ENCODE measurements at regions not wholly inside any gene's neighbourhood (a gene's known extent, or its start where the extent isn't known, plus 50 kb on each side); places are given as distances from the start of the nearest gene placed in this dataset.
"Not testable (repeated sequence)": the region's sequence is repeated elsewhere in the genome, so short reads cannot be mapped to it uniquely, and the experiment has no call there.

DNA sequence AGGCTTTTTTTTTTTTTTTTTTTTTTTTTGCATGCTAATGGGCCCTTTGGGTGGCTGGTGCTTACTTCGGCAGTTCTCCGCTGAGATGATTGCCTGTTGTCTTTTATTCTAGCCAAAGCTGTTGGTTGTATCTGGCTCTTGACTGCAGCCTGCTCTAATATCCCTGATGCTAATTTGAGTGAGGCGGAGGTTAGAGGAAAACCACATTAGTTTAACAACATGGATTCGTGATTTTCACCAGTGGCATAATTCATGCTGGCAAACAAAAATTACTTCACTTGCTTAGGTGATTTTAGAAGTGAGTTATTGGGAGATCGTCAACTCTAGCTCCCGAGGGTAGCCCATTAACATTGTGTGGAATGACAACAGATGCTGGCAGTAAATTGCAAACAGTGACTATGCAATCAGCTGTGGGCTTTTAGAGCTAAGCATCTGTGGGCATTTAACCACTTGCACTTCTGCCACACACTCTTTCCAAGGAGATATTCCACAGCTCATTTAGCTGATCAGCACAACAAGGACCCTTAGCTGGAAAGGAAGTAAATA lies 97.6 kb upstream of the ZDHHC17 start:
- DNase-seq, result no peak

DNA sequence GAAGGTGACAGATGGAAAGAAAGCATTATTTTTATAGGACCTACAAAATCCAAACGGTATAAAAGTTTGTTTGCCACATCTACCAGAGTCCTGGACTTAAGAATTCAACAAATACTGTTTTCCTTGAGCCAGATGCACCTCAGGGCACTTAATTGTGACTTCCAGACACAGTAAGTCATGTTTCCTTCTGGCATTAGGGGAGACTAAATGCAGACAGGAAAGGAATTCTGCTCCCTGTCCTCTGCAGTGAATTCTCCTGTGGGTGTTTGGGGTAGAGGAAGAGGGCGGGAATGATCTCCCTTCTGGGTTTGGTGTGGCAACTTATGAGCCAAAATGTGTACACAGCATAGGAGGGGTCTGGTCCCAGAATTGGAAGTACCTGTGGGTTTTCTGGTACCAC lies 93.9 kb upstream of the ZDHHC17 start:
- DNase-seq, result no peak

- no peak for DNase-seq
These were observed 93.1 kb upstream of the ZDHHC17 start for GRCh38 chr12:76670776-76671175.

DNA sequence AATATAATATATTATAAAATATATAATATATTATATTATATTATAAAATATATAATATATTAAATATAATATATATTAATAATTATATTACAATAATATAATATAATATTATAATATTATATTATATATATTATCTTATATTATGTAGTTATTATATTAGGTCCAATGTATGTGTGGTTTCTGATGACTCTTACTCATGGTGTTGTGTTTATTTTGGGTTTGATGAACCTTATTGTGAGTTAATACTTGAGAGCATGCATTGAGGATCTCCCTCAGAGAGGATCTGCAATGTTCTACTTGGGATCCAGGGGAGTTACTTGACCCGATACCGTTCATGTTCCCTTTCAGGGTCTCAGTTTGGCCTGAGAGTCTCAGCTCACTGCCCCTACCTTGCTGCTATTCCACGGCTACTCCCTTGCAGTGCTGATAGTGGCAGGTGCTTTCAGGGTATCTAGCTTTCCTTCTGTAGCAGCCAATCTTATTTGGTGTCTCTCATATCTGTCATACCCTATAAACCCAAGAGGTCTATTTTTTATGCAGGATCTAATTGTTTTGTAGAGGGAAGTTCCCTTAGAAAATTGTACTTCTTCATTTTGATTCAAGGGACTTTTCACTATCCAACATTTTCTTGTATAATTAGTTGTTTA lies 89.1 kb upstream of the ZDHHC17 start:
- no peak for DNase-seq

- not testable (repeated sequence) for DNase-seq
These were observed 87.7 kb upstream of the ZDHHC17 start for GRCh38 chr12:76676261-76676660.

- no peak for DNase-seq
These were observed 84.9 kb upstream of the ZDHHC17 start for GRCh38 chr12:76678992-76679391.

GRCh38 chr12:76679778-76680177 lies 84.1 kb upstream of the ZDHHC17 start:
- DNase-seq, result no peak

GRCh38 chr12:76680940-76681339 lies 83.0 kb upstream of the ZDHHC17 start:
- DNase-seq, result no peak

GRCh38 chr12:76685246-76685678 lies 78.7 kb upstream of the ZDHHC17 start:
- no peak for DNase-seq

GRCh38 chr12:76687981-76688380 lies 75.9 kb upstream of the ZDHHC17 start:
- DNase-seq, result no peak

- no peak for DNase-seq
These were observed 75.3 kb upstream of the ZDHHC17 start for GRCh38 chr12:76688631-76689030.

- no peak for DNase-seq
These were observed 72.8 kb upstream of the ZDHHC17 start for GRCh38 chr12:76690921-76691700.

- no peak for DNase-seq
These were observed 71.1 kb upstream of the ZDHHC17 start for GRCh38 chr12:76692846-76693245.

- DNase-seq, result no peak
These were observed 69.5 kb upstream of the ZDHHC17 start for GRCh38 chr12:76694369-76694768.

GRCh38 chr12:76696186-76696585 lies 67.7 kb upstream of the ZDHHC17 start:
- DNase-seq, result no peak

DNA sequence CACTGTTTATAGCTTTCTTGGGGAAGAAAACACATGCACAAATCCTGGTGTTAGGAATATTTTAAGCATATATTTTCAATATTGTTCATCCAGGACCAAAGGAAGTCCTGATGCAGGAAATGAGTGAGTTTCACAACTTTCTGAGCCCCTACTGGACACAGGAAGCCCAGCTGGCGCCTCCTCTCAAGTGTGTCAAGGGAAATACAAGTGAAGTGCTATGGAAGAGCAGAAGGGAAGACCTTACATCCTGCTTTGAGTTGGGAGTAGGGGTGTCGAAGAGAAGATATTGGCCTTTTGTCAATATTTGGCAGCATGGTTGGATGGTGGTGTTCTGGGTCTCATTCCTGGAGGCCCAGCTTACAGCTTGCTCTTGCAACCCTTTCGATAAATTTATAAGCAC lies 66.1 kb upstream of the ZDHHC17 start:
- no peak for DNase-seq

DNA sequence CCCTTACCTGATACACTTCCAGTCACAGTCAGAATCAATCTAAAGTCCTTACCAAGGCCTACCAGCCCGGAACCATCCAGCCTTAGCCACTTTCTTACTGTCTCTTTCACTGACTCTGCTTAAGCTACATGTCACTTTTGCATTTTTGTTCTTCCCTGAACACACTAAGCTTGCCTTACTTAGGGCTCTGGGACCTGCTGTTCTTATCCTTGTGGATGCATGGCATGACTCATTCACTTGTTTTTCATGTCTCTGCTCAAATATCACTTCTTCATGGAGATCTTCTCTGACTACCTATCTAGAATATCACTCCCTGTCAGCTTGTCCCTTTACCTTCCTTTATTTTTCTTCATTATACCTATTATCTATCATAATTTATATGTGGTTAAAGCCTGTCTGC lies 65.6 kb upstream of the ZDHHC17 start:
- DNase-seq, result no peak

- DNase-seq, result no peak
These were observed 64.9 kb upstream of the ZDHHC17 start for GRCh38 chr12:76698966-76699365.

DNA sequence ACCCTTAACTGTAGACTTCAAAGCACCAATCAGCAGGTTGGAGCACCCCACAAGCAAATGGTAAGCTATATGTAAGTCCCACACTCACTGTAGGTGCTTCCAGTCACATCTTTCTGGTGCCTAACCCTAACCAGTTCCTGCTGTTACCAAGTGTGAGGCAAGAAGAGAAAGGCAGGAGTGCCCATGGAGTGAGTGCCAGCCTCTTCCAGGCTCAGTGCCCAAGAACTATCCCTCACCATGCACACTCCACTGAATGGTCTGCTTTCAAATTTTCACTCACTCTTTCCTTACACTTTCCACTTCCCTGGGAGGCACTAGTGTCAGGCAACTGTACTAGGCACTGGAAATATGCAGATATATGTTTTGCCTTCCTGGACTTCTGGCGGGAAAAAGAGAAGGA lies 62.2 kb upstream of the ZDHHC17 start:
- no peak for DNase-seq

DNA sequence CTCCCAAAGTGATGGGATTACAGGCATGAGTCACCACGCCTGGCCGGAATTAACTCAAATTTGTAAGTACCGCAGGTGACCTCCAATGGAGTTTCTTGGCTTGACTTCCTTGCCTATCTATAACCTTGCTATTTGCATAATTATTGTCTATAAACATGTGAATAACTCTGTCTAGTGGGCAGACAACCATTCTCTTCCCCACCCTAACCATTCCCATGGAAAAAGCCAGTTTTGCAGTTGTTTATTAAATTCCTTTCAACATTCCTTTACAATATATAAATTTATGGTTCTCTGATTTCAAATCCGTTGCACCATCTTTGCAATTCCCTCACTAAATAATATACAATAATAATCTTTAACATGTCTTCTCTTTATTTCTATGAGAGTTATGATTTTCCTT lies 61.0 kb upstream of the ZDHHC17 start:
- no peak for DNase-seq

DNA sequence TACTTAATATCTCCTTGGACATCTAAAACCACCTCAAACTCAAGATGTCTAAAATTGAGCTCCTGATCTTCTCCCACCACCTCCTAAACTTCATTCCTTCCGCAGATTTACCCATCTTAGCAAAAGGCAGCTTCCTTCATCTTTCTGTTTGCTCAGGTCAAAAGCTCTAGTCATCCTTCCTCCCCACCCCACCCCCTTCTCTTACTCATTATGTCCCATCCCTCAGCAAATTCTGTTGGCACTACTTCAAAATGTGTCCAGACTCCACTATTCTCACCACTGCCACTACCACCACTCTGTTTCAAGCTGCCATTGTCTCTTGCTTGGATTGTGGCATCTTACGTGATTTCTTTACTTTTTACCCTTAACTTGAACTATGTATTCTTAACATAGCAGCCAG lies 59.2 kb upstream of the ZDHHC17 start:
- DNase-seq, result no peak

- DNase-seq, result no peak
These were observed 57.8 kb upstream of the ZDHHC17 start for GRCh38 chr12:76706101-76706500.

- no peak for DNase-seq
These were observed 57.2 kb upstream of the ZDHHC17 start for GRCh38 chr12:76706761-76707160.

GRCh38 chr12:76707772-76708171 lies 56.1 kb upstream of the ZDHHC17 start:
- DNase-seq, result no peak

All from activated CD4-positive, CD25-positive, alpha-beta regulatory T cell treated with anti-CD3 and anti-CD28 coated beads, Interleukin-2, amount 50 U/mL, for 72 hours (primary cell).